ES-I3 (cell line): ENCODE measurements at regions not wholly inside any gene's neighbourhood (a gene's known extent, or its start where the extent isn't known, plus 50 kb on each side); places are given as distances from the start of the nearest gene placed in this dataset.

ENCODE experiments used
- H3K36me3 ChIP-seq: 2 replicates; pipeline ENCODE4 v1.6.1; 2013; ENCODE audit warnings: mild to moderate bottlenecking, low read length, control low read depth, moderate library complexity; ENCODE audit not compliant: insufficient read depth
- H3K4me1 ChIP-seq: 2 replicates; pipeline ENCODE4 v1.6.1; 2013; ENCODE audit warnings: mild to moderate bottlenecking, control low read depth, low read length; ENCODE audit not compliant: insufficient read depth
- H3K9ac ChIP-seq: 2 replicates; pipeline ENCODE4 v1.6.1; 2013; ENCODE audit warnings: low read depth, mild to moderate bottlenecking, low read length, moderate library complexity
- H3K9me3 ChIP-seq: 2 replicates; pipeline ENCODE4 v1.6.1; 2013; ENCODE audit warnings: mild to moderate bottlenecking, low read length, moderate library complexity; ENCODE audit not compliant: control insufficient read depth, insufficient read depth

GRCh38 chr6:145224450-145224849, 510.9 kb downstream of the EPM2A start:
- H3K36me3 ChIP-seq, result no peaks in the 10 kb centered on the region
- no peaks in the 10 kb centered on the region for H3K9me3 ChIP-seq
- no peaks in the 10 kb centered on the region for H3K4me1 ChIP-seq
- no peak overlapping the region for H3K9ac ChIP-seq

- Histone ChIP-seq H3K9me3 (no peaks in the 10 kb centered on the region), H3K4me1 (no peaks in the 10 kb centered on the region), H3K36me3 (no peaks in the 10 kb centered on the region), H3K9ac (no peak overlapping the region)
Measured at GRCh38 chr6:145225500-145225899, 509.8 kb downstream of the EPM2A start.

GRCh38 chr6:145227593-145227992, 507.7 kb downstream of the EPM2A start:
- Histone ChIP-seq H3K9ac (no peak overlapping the region), H3K9me3 (no peaks in the 10 kb centered on the region), H3K36me3 (no peaks in the 10 kb centered on the region), H3K4me1 (no peaks in the 10 kb centered on the region)

- Histone ChIP-seq H3K9ac (no peak overlapping the region), H3K4me1 (no peaks in the 10 kb centered on the region), H3K36me3 (no peaks in the 10 kb centered on the region), H3K9me3 (no peaks in the 10 kb centered on the region)
Measured at GRCh38 chr6:145228962-145229582, 506.2 kb downstream of the EPM2A start.

- H3K36me3 ChIP-seq, result no peaks in the 10 kb centered on the region
- no peaks in the 10 kb centered on the region for H3K4me1 ChIP-seq
- H3K9me3 ChIP-seq, result no peaks in the 10 kb centered on the region
- no peak overlapping the region for H3K9ac ChIP-seq
Measured at GRCh38 chr6:145233955-145234354, 501.4 kb downstream of the EPM2A start.

GRCh38 chr6:145235207-145235606, 500.1 kb downstream of the EPM2A start:
- Histone ChIP-seq H3K9ac (no peak overlapping the region), H3K4me1 (no peaks in the 10 kb centered on the region), H3K36me3 (no peaks in the 10 kb centered on the region)

GRCh38 chr6:145238787-145239186, 496.5 kb downstream of the EPM2A start:
- H3K9ac ChIP-seq, result no peak overlapping the region
- H3K36me3 ChIP-seq, result no peaks in the 10 kb centered on the region
- no peaks in the 10 kb centered on the region for H3K4me1 ChIP-seq
- H3K9me3 ChIP-seq, result no peaks in the 10 kb centered on the region

More at GRCh38 chr6:145235207-145235606, 500.1 kb downstream of the EPM2A start:
- H3K9me3 ChIP-seq, result no peaks in the 10 kb centered on the region

GRCh38 chr6:145241039-145241438, 494.3 kb downstream of the EPM2A start:
- Histone ChIP-seq H3K9ac (no peak overlapping the region), H3K36me3 (no peaks in the 10 kb centered on the region), H3K9me3 (no peaks in the 10 kb centered on the region), H3K4me1 (no peaks in the 10 kb centered on the region)

- no peaks in the 10 kb centered on the region for H3K36me3 ChIP-seq
- H3K4me1 ChIP-seq, result no peaks in the 10 kb centered on the region
- H3K9me3 ChIP-seq, result no peaks in the 10 kb centered on the region
- H3K9ac ChIP-seq, result no peak overlapping the region
Measured at GRCh38 chr6:145241721-145242120, 493.6 kb downstream of the EPM2A start.

- Histone ChIP-seq H3K9me3 (no peaks in the 10 kb centered on the region), H3K36me3 (no peaks in the 10 kb centered on the region), H3K9ac (no peak overlapping the region), H3K4me1 (no peaks in the 10 kb centered on the region)
Measured at GRCh38 chr6:145244349-145245100, 490.8 kb downstream of the EPM2A start.

- H3K36me3 ChIP-seq, result no peaks in the 10 kb centered on the region
- H3K9me3 ChIP-seq, result no peaks in the 10 kb centered on the region
- no peaks in the 10 kb centered on the region for H3K4me1 ChIP-seq
- H3K9ac ChIP-seq, result no peak overlapping the region
Measured at GRCh38 chr6:145245119-145245518, 490.2 kb downstream of the EPM2A start.

- no peaks in the 10 kb centered on the region for H3K4me1 ChIP-seq
- H3K9ac ChIP-seq, result no peak overlapping the region
- H3K9me3 ChIP-seq, result no peaks in the 10 kb centered on the region
- no peaks in the 10 kb centered on the region for H3K36me3 ChIP-seq
Measured at GRCh38 chr6:145247692-145248419, 487.5 kb downstream of the EPM2A start.

GRCh38 chr6:145250436-145250835, 484.9 kb downstream of the EPM2A start:
- H3K4me1 ChIP-seq, result no peaks in the 10 kb centered on the region
- no peaks in the 10 kb centered on the region for H3K36me3 ChIP-seq
- H3K9me3 ChIP-seq, result no peaks in the 10 kb centered on the region
- no peak overlapping the region for H3K9ac ChIP-seq

- Histone ChIP-seq H3K9ac (no peak overlapping the region), H3K9me3 (no peaks in the 10 kb centered on the region), H3K36me3 (no peaks in the 10 kb centered on the region)
Measured at GRCh38 chr6:145252737-145253136, 482.6 kb downstream of the EPM2A start.

More at GRCh38 chr6:145252737-145253136, 482.6 kb downstream of the EPM2A start:
- H3K4me1 ChIP-seq, result no peaks in the 10 kb centered on the region
